Dendritic cell treated with granulocyte-macrophage colony-stimulating factor and Interleukin-4, amounts not matched to agents 40 ng/mL and 50 ng/mL, for 4 days (primary cell): ENCODE measurements at regions not wholly inside any gene's neighbourhood (a gene's known extent, or its start where the extent isn't known, plus 50 kb on each side); places are given as distances from the start of the nearest gene placed in this dataset.
"Not testable (repeated sequence)": the region's sequence is repeated elsewhere in the genome, so short reads cannot be mapped to it uniquely, and the experiment has no call there.

ENCODE experiments used
- H3K27ac Mint-ChIP-seq: one replicate; pipeline ENCODE4 v1.8.0; 2022; ENCODE audit warnings: mild to moderate bottlenecking, mixed read lengths
- H3K27me3 Mint-ChIP-seq: one replicate; pipeline ENCODE4 v1.8.0; 2022; ENCODE audit warnings: mild to moderate bottlenecking, mixed read lengths
- H3K36me3 Mint-ChIP-seq: one replicate; pipeline ENCODE4 v1.8.0; 2022; ENCODE audit warnings: low read depth, mixed read lengths
- H3K4me1 Mint-ChIP-seq: one replicate; pipeline ENCODE4 v1.8.0; 2022; ENCODE audit warnings: low read depth, mixed read lengths
- H3K4me3 Mint-ChIP-seq: one replicate; pipeline ENCODE4 v1.8.0; 2022; ENCODE audit warnings: mild to moderate bottlenecking, moderate library complexity, mixed read lengths
- H3K9me3 Mint-ChIP-seq: one replicate; pipeline ENCODE4 v1.8.0; 2022; ENCODE audit warnings: mixed read lengths
- intact Hi-C: fragments of 100-400 bp; cut with micrococcal nuclease; formaldehyde crosslinking; loops from one replicate; pipeline ENCODE4 v1.15.0; 2022

DNA sequence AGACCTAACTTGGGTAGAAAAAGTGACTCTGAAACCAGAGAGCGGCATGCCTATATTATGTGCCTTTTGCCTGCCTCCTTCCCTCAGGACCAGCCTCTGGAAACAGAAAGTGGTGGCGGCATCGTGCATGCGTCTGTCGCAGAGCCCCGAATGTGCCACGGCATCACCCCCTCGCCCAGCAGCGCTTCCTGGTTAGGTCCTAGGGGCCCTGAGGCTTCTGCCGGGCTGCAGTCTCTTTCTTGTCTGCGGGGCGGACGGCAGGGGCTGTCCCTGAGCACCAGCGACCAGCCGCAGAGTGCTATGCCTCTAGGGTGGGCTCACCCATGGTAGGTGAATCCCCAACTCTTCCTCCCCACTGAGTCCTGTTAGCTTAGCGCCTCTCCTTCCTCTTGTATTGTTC is 68.7 kb downstream of the VSIG4 start:
- H3K27ac Mint-ChIP-seq = no peak overlapping the region
- no peaks in the 10 kb centered on the region for H3K27me3 Mint-ChIP-seq
- H3K4me1 Mint-ChIP-seq = peaks cover 10% of the 10 kb centered on the region
- no peak overlapping the region for H3K4me3 Mint-ChIP-seq
- intact Hi-C loops = no loop called here
- no peaks in the 10 kb centered on the region for H3K9me3 Mint-ChIP-seq
- no peaks in the 10 kb centered on the region for H3K36me3 Mint-ChIP-seq

DNA sequence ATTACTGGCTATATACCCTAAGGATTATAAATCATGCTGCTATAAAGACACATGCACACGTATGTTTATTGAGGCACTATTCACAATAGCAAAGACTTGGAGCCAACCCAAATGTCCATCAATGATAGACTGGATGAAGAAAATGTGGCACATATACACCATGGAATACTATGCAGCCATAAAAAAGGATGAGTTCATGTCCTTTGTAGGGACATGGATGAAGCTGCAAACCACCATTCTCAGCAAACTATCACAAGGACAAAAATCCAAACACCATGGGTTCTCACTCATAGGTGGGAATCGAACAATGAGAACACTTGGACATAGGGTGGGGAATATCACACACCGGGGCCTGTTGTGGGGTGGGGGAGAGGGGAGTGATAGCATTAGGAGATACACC is 72.7 kb downstream of the VSIG4 start:
- H3K4me3 Mint-ChIP-seq, H3K27me3 Mint-ChIP-seq, H3K27ac Mint-ChIP-seq, H3K36me3 Mint-ChIP-seq, H3K9me3 Mint-ChIP-seq, intact Hi-C loops: not testable (repeated sequence)
- H3K4me1 Mint-ChIP-seq = peaks cover 10% of the 10 kb centered on the region

- H3K9me3 Mint-ChIP-seq = peaks cover 12% of the 10 kb centered on the region
- H3K36me3 Mint-ChIP-seq = no peaks in the 10 kb centered on the region
- no peak overlapping the region for H3K27ac Mint-ChIP-seq
- no peak overlapping the region for H3K4me3 Mint-ChIP-seq
- no peaks in the 10 kb centered on the region for H3K4me1 Mint-ChIP-seq
- intact Hi-C loops = no loop called here
- no peaks in the 10 kb centered on the region for H3K27me3 Mint-ChIP-seq
Observed at GRCh38 chrX:65961714-65962113, 78.2 kb downstream of the VSIG4 start.

GRCh38 chrX:65948103-65948502 is 91.8 kb downstream of the VSIG4 start:
- Mint-ChIP-seq H3K27ac (no peak overlapping the region), H3K36me3 (no peaks in the 10 kb centered on the region), H3K4me1 (no peaks in the 10 kb centered on the region), H3K9me3 (peaks cover 46% of the 10 kb centered on the region), H3K27me3 (no peaks in the 10 kb centered on the region), H3K4me3 (no peak overlapping the region)
- intact Hi-C loops = no loop called here

DNA sequence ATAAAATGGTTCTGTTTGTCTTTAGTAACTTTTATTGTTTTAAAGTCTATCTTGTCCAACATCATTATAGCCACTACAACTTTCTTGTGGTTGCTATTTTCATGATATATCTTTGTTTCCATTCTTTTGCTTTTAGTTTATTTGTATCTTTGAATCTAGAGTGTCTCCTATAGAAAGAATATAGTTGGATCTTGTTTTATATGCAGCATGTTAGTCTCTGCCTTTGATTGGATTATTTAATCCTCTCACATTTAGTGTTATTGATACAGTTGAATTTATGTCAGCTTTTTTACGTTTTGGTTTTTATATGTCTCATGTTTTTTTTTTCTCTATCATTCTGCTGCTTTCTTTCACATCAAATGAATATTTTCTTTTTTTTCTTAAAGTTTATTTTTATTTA is 98.1 kb downstream of the VSIG4 start:
- H3K27ac Mint-ChIP-seq = no peak overlapping the region
- no peaks in the 10 kb centered on the region for H3K36me3 Mint-ChIP-seq
- no peak overlapping the region for H3K4me3 Mint-ChIP-seq
- H3K27me3 Mint-ChIP-seq = no peaks in the 10 kb centered on the region
- no peaks in the 10 kb centered on the region for H3K4me1 Mint-ChIP-seq
- H3K9me3 Mint-ChIP-seq = peaks cover 44% of the 10 kb centered on the region
- intact Hi-C loops = no loop called here

GRCh38 chrX:65933085-65933589 is 106.7 kb downstream of the VSIG4 start:
- Mint-ChIP-seq H3K9me3 (peaks cover 19% of the 10 kb centered on the region), H3K36me3 (no peaks in the 10 kb centered on the region), H3K27me3 (no peaks in the 10 kb centered on the region), H3K4me3 (no peak overlapping the region), H3K4me1 (no peaks in the 10 kb centered on the region), H3K27ac (no peak overlapping the region)
- intact Hi-C loops = no loop called here

- peaks cover 2% of the 10 kb centered on the region for H3K4me1 Mint-ChIP-seq
- peaks cover 2% of the 10 kb centered on the region for H3K36me3 Mint-ChIP-seq
- H3K27me3 Mint-ChIP-seq = no peaks in the 10 kb centered on the region
- H3K27ac Mint-ChIP-seq = no peak overlapping the region
- intact Hi-C loops = no loop called here
- no peak overlapping the region for H3K4me3 Mint-ChIP-seq
- H3K9me3 Mint-ChIP-seq = peaks cover 23% of the 10 kb centered on the region
Observed at GRCh38 chrX:65932173-65933084, 107.5 kb downstream of the VSIG4 start.

DNA sequence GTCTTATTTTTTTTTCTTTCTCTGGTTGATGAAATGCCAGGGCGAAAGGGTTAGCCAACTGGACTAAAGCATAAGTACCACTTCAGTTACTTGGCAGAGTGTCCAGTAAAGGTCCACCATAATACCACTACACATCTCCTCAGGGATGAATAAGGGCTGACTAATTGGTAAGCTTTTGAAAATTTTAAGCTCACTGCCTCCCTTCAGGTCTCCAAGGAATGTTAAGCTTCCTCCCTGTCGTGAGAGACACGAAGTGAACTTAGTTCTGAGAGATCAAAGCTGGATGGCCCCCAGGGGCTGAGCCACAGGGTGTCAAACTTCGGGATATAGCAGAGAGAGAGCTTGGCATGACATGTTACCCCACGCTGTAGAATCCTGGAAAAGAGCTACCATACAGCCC is 111.4 kb downstream of the VSIG4 start:
- Mint-ChIP-seq H3K4me3 (no peak overlapping the region), H3K36me3 (peaks cover 5% of the 10 kb centered on the region), H3K27me3 (no peaks in the 10 kb centered on the region), H3K27ac (no peak overlapping the region), H3K4me1 (peaks cover 31% of the 10 kb centered on the region), H3K9me3 (peaks cover 19% of the 10 kb centered on the region)
- intact Hi-C loops = no loop called here

- H3K27me3 Mint-ChIP-seq, H3K36me3 Mint-ChIP-seq, intact Hi-C loops, H3K4me3 Mint-ChIP-seq, H3K27ac Mint-ChIP-seq: not testable (repeated sequence)
- Mint-ChIP-seq H3K4me1 (peaks cover 42% of the 10 kb centered on the region), H3K9me3 (peaks cover 11% of the 10 kb centered on the region)
Observed at GRCh38 chrX:65927386-65927785, 112.5 kb downstream of the VSIG4 start.

- Mint-ChIP-seq H3K4me1 (peaks cover 47% of the 10 kb centered on the region), H3K27ac (peak overlapping the region; percentile 84), H3K4me3 (peak overlapping the region; percentile 39), H3K36me3 (peaks cover 5% of the 10 kb centered on the region), H3K9me3 (peaks cover 9% of the 10 kb centered on the region), H3K27me3 (no peaks in the 10 kb centered on the region)
- intact Hi-C loops = no loop called here
Observed at GRCh38 chrX:65926095-65927019, 113.5 kb downstream of the VSIG4 start.

GRCh38 chrX:65925592-65925991 is 114.3 kb downstream of the VSIG4 start:
- H3K27me3 Mint-ChIP-seq = no peaks in the 10 kb centered on the region
- peaks cover 5% of the 10 kb centered on the region for H3K36me3 Mint-ChIP-seq
- H3K27ac Mint-ChIP-seq = peak overlapping the region; percentile 84
- peak overlapping the region; percentile 39 for H3K4me3 Mint-ChIP-seq
- intact Hi-C loops = no loop called here
- H3K4me1 Mint-ChIP-seq = peaks cover 55% of the 10 kb centered on the region
- H3K9me3 Mint-ChIP-seq = peaks cover 9% of the 10 kb centered on the region

DNA sequence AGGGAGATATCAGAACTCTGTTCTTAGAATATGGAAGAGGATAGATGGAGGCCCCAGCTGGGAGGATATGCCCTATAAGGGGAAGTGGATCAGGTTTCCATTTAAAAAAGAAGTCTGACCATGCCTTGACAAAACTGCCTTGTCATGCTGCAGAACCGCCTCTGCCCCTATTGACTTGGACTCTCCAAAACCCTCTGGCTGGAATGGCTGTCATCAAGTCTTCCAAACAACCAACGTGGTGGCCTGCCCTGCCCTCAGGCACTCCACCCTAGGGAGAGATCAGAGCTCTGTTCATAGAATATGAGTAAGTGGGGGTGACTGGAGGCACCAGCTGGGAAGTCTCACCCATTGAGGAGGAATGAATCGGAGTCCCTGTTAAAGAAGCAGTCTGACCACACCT is 114.9 kb downstream of the VSIG4 start:
- intact Hi-C loops = no loop called here
- no peaks in the 10 kb centered on the region for H3K27me3 Mint-ChIP-seq
- H3K4me1 Mint-ChIP-seq = peaks cover 57% of the 10 kb centered on the region
- H3K36me3 Mint-ChIP-seq = peaks cover 5% of the 10 kb centered on the region
- peak overlapping the region; percentile 13 for H3K4me3 Mint-ChIP-seq
- peak overlapping the region; percentile 84 for H3K27ac Mint-ChIP-seq
- peaks cover 9% of the 10 kb centered on the region for H3K9me3 Mint-ChIP-seq

DNA sequence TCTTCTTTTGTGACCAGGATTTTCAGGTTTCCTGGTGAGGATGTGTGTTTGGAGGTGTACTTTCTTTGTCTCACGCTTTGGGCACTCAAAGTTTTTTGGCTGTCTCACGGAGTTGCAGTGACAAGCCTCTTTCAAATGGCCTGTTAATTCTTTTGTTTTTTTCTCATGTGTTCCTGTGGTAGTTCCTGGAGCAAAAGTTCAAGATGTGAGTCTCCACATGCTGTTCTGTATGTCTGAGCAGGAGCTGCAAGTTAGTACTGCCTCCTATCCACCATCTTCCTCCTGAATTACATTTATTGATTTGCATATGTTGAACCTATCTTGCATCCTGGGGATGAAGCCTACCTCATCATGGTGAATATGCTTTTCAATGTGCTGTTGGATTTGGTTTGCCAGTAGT is 118.5 kb downstream of the VSIG4 start:
- Mint-ChIP-seq H3K27me3 (no peaks in the 10 kb centered on the region), H3K4me3 (no peak overlapping the region), H3K36me3 (no peaks in the 10 kb centered on the region), H3K9me3 (no peaks in the 10 kb centered on the region), H3K27ac (no peak overlapping the region), H3K4me1 (peaks cover 52% of the 10 kb centered on the region)
- intact Hi-C loops = no loop called here

DNA sequence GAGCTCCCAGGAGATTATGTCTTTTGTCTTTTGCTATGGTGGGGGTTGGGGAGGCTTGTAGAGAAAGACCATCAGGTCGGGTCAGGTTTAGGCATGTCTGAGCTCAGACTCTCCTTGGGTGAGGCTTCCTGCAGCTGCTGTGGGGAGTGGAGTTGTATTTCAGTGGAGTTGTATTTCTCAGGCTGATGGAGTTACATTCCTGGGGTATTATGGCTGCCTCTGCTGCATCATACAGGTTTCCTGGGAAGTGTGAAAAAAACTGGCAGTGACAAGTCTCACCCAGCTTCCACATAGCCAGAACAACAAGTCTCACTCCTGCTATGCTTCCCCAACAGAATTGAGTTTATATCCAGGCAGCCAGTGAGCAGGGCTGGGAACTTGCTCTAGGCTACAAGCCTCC is 119.3 kb downstream of the VSIG4 start:
- H3K4me3 Mint-ChIP-seq = no peak overlapping the region
- H3K4me1 Mint-ChIP-seq = peaks cover 45% of the 10 kb centered on the region
- H3K27ac Mint-ChIP-seq = no peak overlapping the region
- intact Hi-C loops = no loop called here
- no peaks in the 10 kb centered on the region for H3K36me3 Mint-ChIP-seq
- no peaks in the 10 kb centered on the region for H3K27me3 Mint-ChIP-seq
- no peaks in the 10 kb centered on the region for H3K9me3 Mint-ChIP-seq
